22Rv1 (cell line): ENCODE measurements at regions not wholly inside any gene's neighbourhood (a gene's known extent, or its start where the extent isn't known, plus 50 kb on each side); places are given as distances from the start of the nearest gene placed in this dataset.

Source experiments
- ZFX ChIP-seq: fragments of 450-650 bp; IDR thresholded peaks from 2 replicates; pipeline ENCODE4 v1.6.1; 2017; ENCODE audit warnings: antibody characterized with exemption, borderline replicate concordance
- TF ChIP-seq, protein P1 (sequence below): fragments of 450-650 bp; IDR thresholded peaks from 2 replicates; pipeline ENCODE4 v1.5.1; 2017; ENCODE audit warnings: mild to moderate bottlenecking

DNA sequence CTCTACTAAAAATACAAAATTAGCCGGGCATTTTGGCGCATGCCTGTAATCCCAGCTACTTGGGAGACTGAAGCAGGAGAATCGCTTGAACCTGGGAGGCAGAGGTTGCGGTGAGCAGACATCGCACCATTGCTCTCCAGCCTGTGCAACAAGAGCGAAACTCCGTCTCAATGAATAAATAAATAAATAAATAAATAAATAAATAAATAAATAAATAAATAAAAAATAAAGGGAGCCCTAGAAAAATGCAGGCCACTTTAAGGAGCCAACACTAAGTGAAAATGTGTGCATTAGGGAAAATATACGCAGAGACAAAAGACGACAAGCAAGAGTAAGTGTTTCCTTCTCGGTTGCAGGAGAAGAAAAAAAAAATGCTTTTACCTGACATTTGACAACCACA, 132.6 kb upstream of the CDH10 start:
- TF ChIP-seq, protein P1, sequence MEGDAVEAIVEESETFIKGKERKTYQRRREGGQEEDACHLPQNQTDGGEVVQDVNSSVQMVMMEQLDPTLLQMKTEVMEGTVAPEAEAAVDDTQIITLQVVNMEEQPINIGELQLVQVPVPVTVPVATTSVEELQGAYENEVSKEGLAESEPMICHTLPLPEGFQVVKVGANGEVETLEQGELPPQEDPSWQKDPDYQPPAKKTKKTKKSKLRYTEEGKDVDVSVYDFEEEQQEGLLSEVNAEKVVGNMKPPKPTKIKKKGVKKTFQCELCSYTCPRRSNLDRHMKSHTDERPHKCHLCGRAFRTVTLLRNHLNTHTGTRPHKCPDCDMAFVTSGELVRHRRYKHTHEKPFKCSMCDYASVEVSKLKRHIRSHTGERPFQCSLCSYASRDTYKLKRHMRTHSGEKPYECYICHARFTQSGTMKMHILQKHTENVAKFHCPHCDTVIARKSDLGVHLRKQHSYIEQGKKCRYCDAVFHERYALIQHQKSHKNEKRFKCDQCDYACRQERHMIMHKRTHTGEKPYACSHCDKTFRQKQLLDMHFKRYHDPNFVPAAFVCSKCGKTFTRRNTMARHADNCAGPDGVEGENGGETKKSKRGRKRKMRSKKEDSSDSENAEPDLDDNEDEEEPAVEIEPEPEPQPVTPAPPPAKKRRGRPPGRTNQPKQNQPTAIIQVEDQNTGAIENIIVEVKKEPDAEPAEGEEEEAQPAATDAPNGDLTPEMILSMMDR, result no peak
- TF ChIP-seq ZFX, result no peak
